HG03354 (cell line): ENCODE measurements at regions not wholly inside any gene's neighbourhood (a gene's known extent, or its start where the extent isn't known, plus 50 kb on each side); places are given as distances from the start of the nearest gene placed in this dataset.

Experiments
- ATAC-seq: cut with Tn5 transposase; IDR thresholded peaks from one replicate; pipeline ENCODE4 v1.9.1; 2021; ENCODE audit warnings: mild to moderate bottlenecking; ENCODE audit not compliant: unreplicated experiment, poor library complexity, severe bottlenecking

DNA sequence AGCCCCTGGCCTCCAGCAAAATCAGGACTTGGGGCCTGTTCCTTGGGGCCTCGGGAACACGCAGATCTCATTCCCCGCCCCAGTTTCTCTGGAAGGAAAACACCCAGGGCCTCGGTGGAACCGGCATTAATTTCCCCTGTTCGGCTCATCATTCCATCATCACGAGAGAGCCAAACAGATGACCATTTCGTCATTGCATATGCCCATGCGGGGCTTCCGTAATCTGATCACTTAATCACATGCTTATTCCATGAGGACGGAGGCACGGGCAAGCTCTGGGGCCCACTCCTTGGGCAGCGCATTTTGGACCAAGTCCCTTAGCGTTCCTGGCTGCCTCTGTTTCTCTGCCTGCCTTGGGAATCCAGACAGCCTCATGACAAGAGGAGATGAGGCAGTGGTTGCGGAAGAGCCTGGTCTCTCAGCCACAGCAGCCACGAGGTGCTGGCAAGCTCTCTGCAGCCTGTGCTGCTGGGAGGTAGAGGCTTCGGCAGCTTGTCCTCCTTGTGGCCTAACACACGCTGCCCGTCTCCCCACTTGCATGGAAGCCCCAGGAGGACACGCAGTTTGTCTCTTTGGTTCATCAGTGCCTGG, 65.0 kb upstream of the IER5L start:
- ATAC-seq = no peak

GRCh38 chr9:129242191-129242941, 64.3 kb upstream of the IER5L start:
- no peak for ATAC-seq

GRCh38 chr9:129241725-129242124, 63.7 kb upstream of the IER5L start:
- no peak for ATAC-seq

DNA sequence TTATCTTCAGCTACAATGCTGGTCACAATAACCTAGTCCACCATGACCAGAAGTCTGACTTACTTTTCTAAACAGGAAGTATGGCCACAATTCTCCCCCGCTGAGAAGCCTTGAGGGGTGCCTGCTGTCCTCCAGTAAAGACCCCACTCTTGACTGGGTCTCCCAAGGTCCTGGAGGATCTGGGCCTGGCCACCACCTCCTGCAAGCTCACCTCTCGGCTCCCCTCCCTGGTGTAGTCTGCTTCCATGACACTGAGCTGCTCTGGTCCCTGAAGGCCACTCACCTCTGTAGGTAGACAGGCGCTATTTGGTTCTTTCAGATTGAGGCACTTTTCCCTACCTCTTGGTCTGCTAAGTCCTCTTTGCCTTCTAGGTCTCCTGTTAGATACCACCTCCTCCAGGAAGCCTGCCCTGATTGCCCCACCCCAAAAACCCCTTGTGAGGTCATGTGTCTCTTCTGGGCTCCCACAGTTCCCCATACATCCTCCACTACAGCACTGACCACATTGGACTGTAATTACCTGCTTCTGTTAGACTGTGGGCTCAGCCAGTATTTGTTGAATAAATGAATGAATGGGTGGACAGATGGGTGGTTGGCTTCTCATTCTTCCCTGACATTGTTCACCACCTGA, 62.6 kb upstream of the IER5L start:
- ATAC-seq = no peak

DNA sequence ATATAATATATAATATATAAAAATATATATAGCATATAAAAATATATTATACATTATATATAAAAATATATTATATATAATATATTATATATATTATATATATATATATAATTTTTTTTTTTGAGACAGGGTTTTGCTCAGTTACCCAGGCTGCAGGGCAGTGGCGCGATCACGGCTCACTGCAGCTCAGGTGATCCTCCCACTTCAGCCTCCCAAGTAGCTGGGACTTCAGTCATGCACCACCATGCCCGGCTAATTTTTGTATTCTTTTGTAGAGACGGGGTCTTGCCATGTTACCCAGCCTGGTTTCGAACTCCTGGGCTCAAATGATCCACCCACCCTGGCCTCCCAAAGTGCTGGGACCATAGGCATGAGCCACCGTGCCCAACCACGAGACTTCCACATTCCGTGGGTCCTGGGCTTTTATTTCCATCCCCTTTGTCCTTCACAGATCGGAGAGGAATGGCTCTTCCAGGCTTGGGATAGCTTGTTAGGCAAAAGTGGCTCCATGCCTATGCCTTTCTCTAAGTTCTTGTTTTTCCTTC, 62.0 kb upstream of the IER5L start:
- ATAC-seq = no peak

DNA sequence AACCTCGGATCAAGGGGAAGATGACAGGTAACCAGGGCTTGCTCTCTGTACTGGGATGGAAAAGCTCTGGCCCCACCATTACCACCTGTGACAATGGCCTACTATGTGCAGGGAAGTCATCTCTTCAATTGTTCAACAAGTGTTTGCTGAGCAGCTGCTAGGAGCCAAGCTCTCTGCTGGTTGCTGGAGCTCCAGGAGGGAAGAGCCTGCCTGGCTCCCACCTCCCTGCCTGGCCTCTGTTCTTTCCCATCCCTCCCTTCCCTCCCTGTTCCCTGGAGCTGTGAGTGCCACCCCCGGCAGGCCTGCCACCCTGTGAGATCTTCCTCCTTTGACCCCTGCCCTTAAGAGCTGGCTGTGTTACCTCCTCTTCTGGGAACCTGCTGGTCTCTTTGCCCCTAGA, 59.7 kb upstream of the IER5L start:
- ATAC-seq = no peak

DNA sequence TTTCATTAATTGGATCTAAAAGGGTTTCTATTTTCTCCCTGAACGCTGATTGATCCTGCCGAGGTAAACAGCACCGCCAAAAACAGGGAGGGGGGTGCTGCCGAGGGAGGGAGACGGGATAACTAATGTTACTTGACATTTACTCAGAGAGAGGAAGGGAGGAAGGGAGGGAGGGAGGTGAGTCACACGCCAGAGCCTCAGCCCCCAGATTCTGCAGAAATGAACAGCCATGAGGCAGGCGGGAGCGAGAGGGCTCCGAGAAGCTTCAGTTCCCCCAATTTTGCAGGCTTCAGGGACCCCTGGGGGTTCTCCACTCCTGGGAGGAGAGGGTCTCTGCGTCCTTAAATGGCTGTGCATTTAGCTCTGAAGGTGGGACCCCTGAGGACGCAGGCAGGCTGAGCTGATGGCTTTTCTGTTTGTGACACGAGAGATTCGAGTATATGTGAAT, 59.1 kb upstream of the IER5L start:
- no peak for ATAC-seq

DNA sequence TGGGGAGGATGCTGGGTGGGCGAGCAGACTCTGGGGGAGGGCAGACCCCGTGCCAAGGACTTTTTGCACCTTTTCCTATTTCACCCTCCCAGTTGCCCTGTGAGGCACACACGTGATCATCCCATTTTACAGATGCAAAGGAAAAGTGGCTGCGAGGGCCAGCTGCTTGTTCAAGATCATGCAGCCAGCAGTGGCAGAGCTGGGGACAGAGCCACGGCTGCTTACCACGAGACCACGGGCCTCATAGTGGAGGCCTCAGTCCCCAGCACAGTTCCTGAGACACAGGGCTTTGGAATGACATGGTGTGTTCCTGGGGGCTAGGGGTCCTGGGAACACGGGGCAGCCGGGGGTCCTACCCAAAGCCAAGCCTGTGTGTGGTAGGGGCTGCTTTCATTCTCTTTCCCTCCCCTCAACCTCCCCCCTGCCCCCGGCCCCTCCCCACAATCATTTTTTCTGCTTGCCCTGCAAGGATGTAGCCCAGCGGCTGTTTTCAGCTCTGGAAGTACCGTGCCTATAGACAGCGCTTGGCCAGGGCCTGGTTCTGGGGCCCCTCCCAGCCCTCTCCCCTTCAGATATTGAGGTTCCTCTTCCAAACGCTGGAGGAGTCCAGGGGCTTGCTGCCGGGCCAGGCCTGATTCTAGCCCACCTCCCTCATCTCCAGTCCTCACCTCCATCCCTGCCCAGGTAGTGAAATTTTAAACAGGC, 58.5 kb upstream of the IER5L start:
- ATAC-seq = no peak

DNA sequence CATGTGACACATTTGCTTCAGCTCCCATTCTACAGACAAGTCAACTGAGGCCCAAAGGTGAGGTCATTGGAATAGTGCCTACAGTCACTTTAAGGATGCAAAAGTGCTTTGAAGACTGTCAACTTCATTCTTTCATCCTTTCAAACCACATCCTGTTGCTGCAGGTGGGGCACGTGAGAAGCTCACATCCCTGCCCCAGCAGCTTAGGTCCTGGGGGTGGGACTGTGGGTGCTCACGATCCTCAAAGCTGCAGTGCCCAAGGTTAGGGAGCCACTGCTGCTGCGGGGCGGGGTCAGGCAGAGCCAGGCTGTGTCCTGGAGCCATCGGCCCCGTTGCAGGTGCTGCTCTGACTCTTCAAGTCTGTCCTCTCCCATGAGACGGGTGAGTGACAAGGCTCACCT, 57.9 kb upstream of the IER5L start:
- no peak for ATAC-seq

DNA sequence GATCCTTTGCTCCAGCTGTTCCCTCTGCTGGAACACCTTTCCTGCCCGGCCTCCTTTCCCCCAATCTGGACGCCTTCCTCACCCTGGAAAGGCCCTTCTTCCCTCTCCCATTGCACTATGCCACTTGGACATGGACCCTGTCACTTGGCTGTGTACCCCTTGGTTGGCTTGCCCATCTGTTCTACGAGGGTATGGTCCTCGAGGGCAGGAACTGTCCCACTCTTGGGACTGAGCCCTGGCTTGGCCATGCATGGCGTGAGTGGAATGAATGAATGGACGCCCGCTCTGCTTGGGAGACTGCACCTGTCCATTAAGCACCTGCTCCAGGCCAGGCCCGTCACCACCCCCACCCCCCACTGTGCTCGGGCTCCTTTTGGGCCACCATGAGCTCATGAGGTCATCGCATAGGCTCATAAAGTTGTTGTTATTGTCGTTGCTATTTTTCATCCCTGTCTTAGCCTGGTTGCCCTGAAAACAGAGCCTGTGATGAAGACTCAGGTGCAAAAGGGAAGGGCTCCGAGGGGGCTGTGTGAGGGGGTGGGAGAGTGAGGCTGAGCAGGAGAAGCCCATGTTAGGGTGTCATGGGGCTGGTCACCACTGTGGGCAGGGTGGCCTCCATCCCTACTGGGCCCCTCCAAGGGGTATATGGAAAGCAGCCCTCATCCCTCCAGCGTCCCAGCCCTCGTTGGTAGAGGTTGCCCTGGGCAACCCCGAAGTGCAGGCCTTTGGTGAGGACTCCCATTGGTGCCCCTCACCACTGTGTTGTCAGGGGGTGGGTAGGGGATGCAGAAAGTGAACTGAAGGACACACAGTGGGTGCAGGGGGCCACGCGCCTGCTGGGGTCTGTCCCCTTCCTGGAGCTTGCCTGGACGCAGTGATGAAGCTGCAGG, 57.2 kb upstream of the IER5L start:
- no peak for ATAC-seq

- ATAC-seq = no peak
These were observed 56.4 kb upstream of the IER5L start for GRCh38 chr9:129234491-129234890.

GRCh38 chr9:129232839-129233591, 55.0 kb upstream of the IER5L start:
- ATAC-seq = no peak

GRCh38 chr9:129231759-129232158, 53.7 kb upstream of the IER5L start:
- no peak for ATAC-seq

- ATAC-seq = no peak
These were observed 53.1 kb upstream of the IER5L start for GRCh38 chr9:129231022-129231739.

DNA sequence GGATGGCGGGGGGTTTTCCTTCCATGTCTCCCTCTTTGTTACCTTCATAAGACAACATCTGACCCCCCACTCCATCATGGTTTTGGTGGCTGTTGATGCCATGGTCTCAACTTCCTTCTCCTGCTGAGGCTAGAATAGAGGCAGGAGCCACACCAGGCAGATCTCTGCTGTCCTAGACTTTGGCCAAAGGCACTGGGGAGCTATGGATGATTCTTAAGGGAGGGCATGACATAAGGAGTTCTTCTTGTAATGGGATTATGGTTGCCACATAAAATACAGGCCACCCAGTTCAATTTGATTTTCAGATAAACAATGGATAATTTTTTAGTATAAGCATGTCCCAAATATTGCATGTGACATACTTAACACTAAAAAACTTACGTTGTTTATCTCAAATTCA, 52.2 kb upstream of the IER5L start:
- ATAC-seq = no peak
